HG03575 (cell line): ENCODE measurements at regions not wholly inside any gene's neighbourhood (a gene's known extent, or its start where the extent isn't known, plus 50 kb on each side); places are given as distances from the start of the nearest gene placed in this dataset.

Experiments used
- ATAC-seq: cut with Tn5 transposase; IDR thresholded peaks from one replicate; pipeline ENCODE4 v1.9.1; 2021; ENCODE audit not compliant: unreplicated experiment, insufficient number of reproducible peaks, low FRiP score; ENCODE audit errors: extremely low read depth

- no peak for ATAC-seq
These were observed 796.0 kb downstream of the ROBO2 start for GRCh38 chr3:77835921-77836320.

GRCh38 chr3:77837456-77838025, 797.6 kb downstream of the ROBO2 start:
- ATAC-seq: no peak

GRCh38 chr3:77859156-77859555, 819.3 kb downstream of the ROBO2 start:
- no peak for ATAC-seq

GRCh38 chr3:77868725-77869124, 828.8 kb downstream of the ROBO2 start:
- ATAC-seq: no peak

- ATAC-seq: no peak
These were observed 829.5 kb downstream of the ROBO2 start for GRCh38 chr3:77869423-77869822.

- no peak for ATAC-seq
These were observed 831.5 kb downstream of the ROBO2 start for GRCh38 chr3:77871436-77871835.

- no peak for ATAC-seq
These were observed 833.7 kb downstream of the ROBO2 start for GRCh38 chr3:77873598-77873997.

- ATAC-seq: no peak
These were observed 845.5 kb downstream of the ROBO2 start for GRCh38 chr3:77885381-77885780.

- ATAC-seq: no peak
These were observed 847.7 kb downstream of the ROBO2 start for GRCh38 chr3:77887611-77888010.

GRCh38 chr3:77889616-77890015, 849.7 kb downstream of the ROBO2 start:
- ATAC-seq: no peak

- no peak for ATAC-seq
These were observed 858.7 kb downstream of the ROBO2 start for GRCh38 chr3:77898621-77899020.

GRCh38 chr3:77902675-77903074, 862.8 kb downstream of the ROBO2 start:
- no peak for ATAC-seq

GRCh38 chr3:77906102-77906709, 866.3 kb downstream of the ROBO2 start:
- no peak for ATAC-seq

GRCh38 chr3:77913524-77914174, 873.8 kb downstream of the ROBO2 start:
- no peak for ATAC-seq

- no peak for ATAC-seq
These were observed 875.4 kb downstream of the ROBO2 start for GRCh38 chr3:77915336-77915735.

- no peak for ATAC-seq
These were observed 877.3 kb downstream of the ROBO2 start for GRCh38 chr3:77917225-77917624.

GRCh38 chr3:77919244-77919643, 879.3 kb downstream of the ROBO2 start:
- no peak for ATAC-seq

- no peak for ATAC-seq
These were observed 891.5 kb downstream of the ROBO2 start for GRCh38 chr3:77931255-77932009.

GRCh38 chr3:77932926-77933325, 893.0 kb downstream of the ROBO2 start:
- ATAC-seq: no peak

GRCh38 chr3:77933926-77934325, 894.0 kb downstream of the ROBO2 start:
- ATAC-seq: no peak
